ENCODE measurements at regions not wholly inside any gene's neighbourhood (a gene's known extent, or its start where the extent isn't known, plus 50 kb on each side); places are given as distances from the start of the nearest gene placed in this dataset.
"Not testable (repeated sequence)": the region's sequence is repeated elsewhere in the genome, so short reads cannot be mapped to it uniquely, and the experiment has no call there.

DNA sequence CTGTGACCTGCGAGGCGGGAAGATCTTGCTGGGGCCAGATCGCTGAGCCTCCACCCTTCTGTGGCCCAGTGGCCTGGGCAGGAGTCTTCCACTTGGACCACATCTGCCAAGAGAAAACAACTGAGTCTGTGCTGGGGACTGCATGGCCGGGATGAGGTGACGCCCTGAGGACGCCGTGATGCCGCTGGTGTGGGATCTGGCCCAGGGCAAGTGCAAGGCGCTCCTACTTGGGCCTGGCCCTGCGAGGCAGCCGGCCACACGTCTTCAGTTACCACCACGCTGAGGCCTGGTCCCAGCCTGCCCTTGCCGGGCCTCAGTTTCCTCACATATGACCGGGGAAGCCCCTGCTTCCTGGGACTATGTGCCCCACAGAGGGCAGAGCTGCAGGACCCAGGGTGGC lies 133.4 kb downstream of the SLC25A46 start:
- no peak for ATAC-seq

DNA sequence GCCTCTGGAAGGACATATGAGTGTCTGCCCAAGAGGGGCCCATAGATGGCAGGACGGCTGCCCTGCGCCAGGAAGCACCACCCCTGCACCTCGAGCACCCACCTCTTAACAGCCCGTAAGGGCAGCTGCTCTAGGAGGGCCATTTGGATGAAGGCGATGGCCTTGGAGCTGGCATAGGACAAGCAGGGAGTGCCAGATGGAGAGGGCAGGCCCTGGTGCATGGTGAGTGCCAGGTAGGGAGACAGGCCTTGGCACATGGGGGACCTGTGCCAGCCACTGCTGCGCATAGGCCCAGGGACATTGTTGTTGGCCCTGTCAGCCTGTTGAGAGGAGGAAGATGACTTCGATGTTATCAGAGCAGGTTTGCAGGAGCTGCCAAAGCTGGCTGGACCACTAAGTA lies 134.2 kb downstream of the SLC25A46 start:
- no peak for ATAC-seq

DNA sequence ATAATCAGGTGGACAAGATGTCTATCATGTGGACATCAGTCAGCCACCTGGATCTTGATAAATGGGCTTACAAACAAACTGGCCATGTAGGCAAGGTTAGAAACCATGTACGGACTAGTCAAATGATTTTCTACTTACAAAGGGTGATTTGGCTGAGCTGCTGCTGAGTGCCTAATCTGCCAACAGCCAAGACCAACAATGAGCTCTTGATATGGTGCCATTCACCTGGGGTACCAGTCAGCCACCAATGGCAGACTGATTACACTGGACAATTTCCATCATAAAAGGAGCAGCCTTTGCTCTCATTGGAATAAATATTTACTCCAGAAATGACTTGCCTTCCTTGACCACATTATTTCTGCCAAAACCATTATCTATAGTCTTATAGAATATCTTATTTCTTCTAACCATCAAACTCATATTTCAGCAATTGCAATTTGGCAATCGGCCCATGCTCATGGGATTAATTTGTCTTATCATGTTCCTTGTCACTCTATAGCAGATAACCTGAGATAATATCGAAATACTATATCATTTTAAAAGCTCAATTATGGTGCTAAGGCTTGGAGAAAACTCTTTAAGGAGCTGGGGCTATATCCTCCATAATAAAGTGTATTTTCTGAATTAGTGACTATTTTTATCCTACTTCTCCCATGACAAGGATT lies 135.1 kb downstream of the SLC25A46 start:
- ATAC-seq = no peak

DNA sequence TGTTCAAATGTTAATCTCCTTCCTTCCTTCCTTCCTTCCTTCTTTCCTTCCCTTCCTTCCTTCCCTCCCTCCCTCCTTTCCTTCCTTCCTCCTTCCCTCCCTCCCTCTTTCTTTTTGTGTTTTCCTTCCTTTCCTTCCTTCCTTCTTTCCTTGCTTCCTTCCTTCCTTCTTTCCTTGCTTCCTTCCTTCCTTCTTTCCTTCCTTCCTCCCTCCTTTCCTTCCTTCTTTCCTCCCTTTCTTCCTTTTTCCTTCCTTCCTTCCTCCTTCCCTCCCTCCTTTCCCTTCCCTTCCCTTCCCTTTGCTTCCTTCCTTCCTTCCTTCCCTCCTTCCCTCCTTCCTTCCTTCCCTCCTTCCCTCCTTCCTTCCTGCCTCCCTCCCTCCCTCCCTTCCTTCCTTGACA lies 136.3 kb downstream of the SLC25A46 start:
- not testable (repeated sequence) for ATAC-seq

DNA sequence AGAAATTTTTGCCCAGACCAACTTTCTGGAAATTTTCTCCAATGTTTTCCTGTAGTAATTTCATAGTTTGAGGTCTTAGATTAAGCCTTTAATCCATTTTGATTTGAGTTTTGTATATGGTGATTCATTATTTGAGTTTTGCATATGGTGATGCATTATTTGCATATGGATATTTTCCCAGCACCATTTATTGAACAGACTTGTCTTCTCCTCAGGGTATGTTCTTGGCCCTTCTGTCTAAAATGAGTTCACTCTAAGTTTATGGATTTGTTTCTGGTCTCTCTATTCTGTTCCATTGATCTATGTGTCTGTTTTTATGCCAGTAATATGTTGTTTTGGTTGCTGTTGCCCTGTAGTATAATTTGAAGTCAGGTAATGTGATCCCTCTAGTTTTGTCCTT lies 139.3 kb downstream of the SLC25A46 start:
- ATAC-seq = peak; percentile 61

DNA sequence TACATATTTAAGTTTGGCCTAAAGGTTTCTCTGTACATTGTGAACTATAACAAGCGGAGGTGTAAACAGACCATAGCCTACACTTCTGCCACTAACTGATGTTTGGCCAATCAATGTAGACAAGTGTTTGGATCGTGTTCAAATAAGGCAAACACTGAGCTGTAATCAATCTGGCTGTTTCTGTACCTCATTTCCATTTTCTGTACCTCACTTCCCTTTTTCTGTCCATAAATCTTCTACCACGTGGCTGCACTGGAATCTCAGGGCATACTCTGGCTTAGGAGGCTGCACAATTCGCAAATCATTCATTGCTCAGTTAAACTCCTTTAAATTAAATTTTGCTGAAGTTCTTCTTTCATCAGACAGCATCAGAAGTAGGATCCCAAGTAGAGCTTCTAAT lies 140.9 kb downstream of the SLC25A46 start:
- ATAC-seq = no peak

DNA sequence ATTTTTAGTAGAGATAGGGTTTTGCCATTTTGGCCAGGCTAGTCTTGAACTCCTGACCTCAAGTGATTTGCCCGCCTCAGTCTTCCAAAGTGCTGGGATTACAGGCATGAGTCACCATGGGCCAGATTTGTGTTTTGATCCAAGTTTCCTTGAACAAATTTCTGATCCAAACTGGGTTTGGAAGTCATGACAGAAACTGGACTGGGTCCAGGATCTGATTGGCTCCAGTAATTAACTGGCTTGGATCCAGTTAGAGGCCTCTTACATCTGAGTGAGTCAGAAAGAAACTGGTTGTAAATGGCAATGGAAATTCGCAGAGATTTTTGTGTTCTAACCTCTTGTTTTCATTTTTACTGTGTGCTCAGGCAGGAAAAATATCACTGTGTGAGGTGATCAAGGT lies 141.6 kb downstream of the SLC25A46 start:
- peak; percentile 71 for ATAC-seq

DNA sequence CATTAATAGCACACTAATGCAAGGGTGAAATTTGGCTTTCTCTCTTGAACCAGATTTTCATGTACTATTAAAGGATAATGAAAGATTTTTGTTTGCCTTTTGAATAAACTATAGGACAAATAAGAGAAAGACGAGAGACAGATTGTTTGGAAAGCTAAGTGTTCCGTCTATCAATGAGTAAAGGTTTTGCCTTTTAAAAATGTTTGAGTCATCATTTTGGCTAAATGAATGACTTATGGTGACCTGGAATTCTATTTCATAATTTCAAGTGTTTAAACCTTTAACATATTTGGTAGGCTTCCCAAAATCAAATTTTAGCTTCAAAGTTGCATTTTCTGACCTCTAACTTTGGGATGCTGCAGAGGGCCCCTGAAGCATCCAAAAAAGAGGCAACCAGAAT lies 145.2 kb downstream of the SLC25A46 start:
- ATAC-seq = no peak

DNA sequence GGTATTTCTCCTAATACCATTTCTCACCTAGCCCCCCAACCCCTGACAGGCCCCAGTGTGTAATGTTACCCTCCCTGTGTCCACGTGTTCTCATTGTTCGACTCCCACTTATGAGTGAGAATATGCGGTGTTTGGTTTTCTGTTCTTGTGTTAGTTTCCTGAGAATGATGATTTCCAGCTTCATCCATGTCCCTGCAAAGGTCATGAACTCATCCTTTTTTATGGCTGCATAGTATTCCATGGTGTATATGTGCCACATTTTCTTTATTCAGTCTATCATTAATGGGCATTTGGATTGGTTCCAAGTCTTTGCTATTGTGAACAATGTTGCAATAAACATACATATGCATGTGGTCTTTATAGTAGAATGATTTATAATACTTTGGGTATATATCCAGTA lies 148.4 kb downstream of the SLC25A46 start:
- ATAC-seq = not testable (repeated sequence)

DNA sequence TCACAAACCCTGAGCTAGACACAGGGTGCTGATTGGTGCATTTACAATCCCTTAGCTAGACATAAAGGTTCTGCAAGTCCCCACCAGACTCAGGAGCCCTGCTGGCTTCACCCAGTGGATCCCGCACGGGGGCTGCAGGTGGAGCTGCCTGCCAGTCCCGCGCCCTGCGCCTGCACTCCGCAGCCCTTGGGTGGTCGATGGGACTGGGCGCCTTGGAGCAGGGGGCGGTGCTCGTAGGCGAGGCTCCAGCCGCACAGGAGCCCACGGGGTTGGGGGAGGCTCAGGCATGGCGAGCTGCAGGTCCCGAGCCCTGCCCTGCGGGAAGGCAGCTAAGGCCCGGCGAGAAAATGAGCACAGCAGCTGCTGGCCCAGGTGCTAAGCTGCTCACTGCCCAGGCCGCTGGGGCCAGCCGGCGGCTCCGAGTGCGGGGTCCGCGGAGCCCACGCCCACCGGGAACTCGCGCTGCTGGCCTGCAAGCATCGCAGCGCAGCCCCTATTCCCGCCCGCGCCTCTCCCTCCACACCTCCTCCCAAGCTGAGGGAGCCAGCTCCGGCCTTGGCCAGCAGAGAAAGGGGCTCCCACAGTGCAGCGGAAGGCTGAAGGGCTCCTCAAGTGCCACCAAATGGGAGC lies 155.2 kb downstream of the SLC25A46 start:
- ATAC-seq = not testable (repeated sequence)

DNA sequence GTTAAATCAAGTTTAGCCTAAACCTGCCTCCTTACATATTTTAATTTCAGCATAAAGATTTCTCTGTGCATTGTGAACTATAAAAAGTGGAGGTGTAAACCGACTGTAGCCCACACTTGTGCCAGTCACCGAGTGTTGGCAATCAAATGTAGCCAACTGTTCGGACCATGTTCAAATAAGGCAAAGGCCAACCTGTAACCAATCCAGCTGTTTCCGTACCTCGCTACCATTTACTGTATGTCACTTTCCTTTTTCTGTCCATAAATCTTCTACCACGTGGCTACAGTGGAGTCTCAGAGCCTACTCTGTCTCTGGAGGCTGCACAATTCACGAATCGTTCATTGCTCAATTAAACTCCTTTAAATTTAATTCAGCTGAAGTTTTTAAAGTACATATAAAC lies 156.0 kb downstream of the SLC25A46 start:
- ATAC-seq = no peak

DNA sequence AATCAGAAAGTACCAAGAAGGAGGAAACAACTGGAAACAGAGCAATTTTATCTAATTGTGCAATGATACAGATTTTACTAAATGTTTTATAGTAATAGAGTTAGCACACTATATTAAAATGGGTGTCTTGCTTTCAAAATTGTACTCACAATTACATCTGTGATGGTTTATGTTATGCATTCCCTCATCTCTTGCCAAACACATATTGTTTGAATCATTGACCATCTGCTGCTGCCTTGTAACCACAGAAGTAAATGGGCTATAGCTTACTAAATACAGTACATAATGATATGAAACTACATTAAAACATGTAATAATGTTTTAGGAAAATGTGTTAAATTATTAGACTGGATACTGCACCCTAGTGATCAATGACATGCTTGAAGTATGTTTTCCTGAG lies 158.1 kb downstream of the SLC25A46 start:
- no peak for ATAC-seq

DNA sequence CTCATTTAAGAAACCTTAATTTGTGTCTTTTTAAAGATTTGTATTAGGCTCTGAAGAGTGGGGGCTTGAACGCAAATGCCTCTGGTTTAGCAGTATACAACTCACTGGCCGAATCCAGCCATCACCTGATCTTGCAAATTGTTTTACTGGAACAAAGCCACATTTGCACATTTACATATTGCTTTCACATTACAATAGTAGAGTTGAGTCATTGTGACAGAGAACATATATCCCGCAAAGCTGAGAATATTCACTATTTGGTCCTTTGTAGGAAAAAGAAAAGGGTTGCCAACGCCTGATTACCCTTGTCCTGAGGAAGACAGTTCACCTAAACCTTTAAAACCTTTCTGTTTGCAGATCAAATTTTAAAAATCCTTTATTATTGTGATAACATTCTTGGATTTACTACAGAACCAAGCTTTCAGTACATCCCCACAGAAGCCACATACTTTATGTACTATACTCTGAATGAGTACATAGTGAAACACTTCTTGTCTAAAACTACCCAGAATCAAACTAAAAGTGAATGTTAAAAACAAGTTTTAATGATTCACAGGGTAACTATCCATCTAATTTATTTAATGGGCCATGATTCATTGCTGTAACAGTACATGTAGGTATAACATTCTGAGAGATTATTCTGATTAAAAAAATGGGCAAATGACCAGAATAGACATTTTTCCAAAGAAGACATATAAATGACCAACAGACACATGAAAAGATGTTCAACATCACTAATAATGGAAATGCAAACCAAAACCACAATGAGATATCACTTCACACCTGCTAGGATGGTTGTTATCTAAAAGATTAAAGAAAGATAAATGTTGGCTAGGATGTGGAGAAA lies 161.0 kb downstream of the SLC25A46 start:
- no peak for ATAC-seq

DNA sequence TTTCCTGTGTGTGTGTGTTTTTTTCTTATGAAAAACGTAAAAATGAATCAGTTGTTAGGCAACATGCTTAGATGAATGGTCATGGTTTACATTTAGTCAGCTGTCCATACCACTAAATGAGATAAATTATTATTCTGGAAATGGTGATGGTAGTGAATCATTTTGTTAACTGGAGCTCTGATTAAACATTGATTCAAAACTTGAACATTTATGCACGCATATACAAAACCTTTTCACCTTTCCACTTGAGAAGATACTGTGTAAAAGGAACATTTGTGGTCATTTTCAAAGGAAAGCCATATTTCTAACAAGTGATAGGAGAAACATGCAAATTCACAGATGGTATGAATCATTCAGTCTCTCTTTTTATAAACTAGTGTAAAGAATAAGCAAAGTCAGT lies 162.0 kb downstream of the SLC25A46 start:
- ATAC-seq = peak; percentile 15

DNA sequence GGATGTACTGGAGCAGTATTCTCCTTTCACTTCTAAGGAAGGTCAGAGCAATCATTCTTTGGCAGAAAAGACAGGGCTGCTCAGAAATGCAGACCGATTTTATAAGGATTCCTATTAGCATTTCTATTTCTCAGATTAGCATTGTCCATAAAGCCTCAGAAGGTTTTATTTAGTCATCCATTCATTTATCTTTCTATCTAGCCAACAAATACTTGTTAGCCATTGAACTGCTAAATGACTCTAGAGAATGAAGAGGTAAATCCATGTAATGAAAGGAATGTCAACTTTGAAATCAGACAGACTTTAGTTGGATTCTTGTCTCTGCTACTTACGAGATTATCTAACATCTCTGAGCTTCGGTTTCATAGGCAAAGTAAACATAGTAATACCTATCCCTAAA lies 165.2 kb downstream of the SLC25A46 start:
- ATAC-seq = no peak

DNA sequence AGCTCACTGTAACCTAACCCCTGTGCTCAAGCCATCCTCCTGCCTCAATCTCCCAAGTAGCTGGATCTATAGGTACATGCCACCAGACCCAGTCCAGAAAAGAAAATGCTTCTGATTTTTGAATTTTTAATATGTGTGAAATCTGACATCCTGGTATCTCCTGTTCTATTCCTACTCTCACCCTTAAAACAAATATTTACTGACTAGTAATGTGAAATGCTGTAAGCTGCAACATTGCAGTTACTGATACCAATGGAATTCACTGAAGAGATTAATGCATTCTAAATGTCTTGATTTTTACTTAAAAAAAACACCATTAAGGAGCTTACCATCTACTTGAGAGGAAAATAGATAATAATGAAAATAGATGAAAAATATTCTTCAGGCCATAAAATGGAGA lies 162.7 kb upstream of the TSLP start:
- ATAC-seq = no peak

DNA sequence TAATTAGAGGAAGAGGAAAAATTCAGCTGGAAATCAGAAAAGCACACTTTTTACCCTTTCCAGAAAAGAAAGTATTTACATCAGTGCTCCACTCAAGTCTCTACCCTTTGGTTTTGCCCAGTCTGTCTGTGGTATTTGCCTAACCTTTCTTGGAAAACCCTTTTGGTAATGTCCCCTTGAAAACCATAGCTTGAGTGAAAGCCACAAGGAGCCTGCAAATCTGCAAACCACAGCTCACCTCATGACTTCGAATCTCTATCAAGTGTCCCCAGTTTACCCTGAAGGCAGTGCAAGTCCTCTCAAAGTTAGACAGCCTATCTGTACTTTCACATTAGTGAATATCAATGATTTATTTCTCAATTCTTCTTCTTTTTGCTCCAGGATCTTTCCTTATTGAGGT lies 162.1 kb upstream of the TSLP start:
- ATAC-seq = no peak

DNA sequence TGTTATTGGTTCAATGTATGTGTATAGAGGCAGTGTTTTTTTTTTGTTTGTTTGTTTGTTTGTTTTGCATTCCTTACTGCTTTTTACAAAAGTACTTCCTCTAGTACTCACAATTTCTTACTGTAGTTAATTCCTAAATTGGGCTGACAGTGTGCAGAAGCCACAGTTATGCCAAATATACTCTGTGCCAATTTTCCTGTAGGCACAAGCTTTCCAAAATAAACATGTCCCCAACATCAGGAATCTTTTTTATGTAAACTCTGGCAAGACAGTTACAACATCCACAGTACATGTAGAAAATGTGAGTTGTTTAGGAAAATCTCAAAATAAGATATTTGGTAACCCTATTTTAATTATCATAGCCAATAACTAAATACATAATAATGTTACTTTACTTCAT lies 161.6 kb upstream of the TSLP start:
- ATAC-seq = no peak

DNA sequence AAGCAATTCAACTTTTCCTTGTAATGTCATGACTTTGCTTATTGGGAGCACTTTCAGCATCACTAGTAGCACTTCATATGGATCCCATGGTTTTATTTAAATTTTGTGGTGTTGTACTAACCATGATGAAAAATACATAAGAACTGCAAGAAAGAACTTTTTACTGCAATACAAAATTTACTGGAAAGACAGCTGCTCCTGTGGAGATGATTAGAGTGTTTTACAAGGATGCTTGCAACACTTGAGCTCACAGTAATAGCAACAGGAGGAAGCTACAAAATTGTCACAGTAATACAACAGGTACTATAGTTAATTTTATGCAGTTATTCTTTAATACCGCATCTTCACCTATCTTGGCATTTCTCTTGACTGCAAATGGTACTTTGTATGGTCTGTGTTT lies 158.3 kb upstream of the TSLP start:
- no peak for ATAC-seq

DNA sequence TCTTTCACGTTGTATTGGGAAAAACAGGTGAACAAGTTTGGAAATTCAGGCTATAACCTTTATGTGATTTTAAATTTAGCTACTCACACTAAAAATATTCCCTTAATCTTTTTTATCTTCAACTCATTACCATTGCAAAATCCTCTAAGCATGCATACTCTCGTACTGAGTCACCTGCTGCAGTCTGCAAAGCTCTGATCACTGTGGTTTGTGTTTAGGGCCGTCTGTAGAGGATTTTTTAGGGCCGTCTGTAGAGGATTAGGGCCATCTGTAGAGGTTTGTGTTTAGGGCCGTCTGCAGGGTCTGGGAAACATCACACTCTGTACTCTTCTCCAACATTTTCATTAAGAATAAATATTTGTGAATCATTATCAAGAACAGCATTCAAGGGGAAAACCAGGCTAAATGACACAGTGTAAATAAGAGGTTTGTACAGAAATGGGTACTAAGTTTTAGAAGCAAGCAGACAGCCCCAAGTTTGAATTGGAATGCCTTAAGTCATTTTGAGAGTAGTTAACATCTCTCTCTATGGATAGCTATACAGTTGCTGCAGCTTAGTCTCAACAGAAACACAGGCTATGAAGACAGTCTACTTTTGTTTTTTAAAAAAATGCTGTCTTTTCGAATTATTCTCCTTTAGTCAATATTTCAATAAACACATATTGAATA lies 155.0 kb upstream of the TSLP start:
- peak; percentile 71 for ATAC-seq

DNA sequence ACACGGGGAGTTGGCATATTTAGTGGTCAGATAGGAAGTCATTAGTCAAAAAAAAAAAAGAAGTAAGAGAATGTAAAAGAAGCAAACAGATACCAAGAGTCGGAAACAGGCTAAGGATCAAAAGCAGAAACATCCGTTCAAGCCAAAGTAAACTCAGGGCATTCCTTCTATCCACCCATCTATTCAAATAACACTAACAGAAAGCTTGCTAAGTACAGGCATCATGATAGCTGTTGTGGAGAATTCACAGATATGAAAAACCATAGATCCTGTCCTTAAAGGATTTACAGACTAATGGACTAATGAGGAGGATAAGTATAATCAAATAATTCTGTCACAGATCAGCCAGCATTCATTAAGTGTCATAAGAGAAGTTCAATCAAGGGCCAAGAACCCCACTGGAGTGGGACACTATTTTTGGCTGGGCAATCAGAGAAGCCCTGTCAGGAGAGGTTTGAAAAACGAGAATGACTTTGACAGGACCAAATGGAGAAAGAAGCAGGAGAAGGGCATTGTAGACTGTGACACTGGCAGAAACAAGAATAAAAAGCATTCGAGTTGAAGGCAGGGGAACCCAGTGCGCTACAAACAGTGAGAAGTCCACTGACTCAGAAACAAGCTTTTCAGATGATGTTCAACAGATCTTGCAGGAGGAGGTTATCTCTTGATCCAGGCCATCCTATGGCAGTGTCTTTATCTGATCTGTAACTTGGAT lies 154.2 kb upstream of the TSLP start:
- no peak for ATAC-seq

DNA sequence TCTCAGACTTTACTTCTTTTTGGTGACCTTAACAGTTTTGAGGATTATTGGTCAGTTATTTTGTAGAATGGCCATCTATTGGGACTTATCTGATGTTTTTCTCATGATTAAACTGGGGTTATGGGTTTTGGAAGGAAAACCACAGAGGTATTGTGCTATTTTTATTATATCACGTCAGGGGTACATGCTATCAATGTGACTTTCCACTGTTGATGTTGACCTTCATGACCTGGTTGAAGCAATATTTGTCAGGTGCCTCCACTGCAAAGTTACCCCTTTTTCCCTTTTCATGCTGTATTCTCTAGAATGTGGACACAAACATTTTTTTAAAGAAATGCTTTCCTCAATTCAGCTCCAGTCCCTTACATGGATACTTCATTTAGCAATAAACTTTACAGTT lies 152.8 kb upstream of the TSLP start:
- no peak for ATAC-seq

DNA sequence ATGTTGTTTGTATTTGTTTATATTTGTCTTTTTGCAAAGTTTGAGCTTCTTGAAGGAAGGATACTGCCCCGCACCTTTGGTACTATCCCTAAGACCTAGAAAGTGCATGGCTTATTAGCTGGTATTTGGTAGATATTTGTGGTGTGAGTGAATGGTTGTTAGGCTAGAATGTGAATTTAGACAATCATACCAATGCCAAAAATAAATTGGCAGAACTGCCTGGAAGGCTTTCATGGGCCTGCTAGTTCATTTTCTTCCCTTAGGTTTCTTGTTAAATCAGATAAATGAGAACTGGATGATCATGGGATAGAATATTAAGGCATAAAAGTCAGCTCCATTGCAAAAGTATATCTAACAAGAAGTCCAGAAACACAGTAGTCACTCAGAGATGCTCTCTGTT lies 147.5 kb upstream of the TSLP start:
- no peak for ATAC-seq
